Panc1 (cell line): ENCODE measurements at regions not wholly inside any gene's neighbourhood (a gene's known extent, or its start where the extent isn't known, plus 50 kb on each side); places are given as distances from the start of the nearest gene placed in this dataset.

Source experiments
- ATAC-seq: fragments of 200-7000 bp; cut with Tn5 transposase; 2 replicates; pipeline ENCODE4 v1.9.1; 2020; ENCODE audit warnings: mild to moderate bottlenecking, moderate library complexity
- BruUV-seq: library from RNA; stranded (reverse); fragments of 400-500 nt; replicated peaks from 2 replicates; lab custom pipeline; 2021; lab: Mats Ljungman, UMichigan
- CTCF ChIA-PET: fragments of 300-600 bp; sonication (Branson Sonifier 250); formaldehyde crosslinking; loops from one replicate; lab custom pipeline; 2022; ENCODE audit warnings: antibody characterized with exemption; lab: Charles Lee
- POLR2A ChIA-PET: fragments of 300-600 bp; sonication (Branson Sonifier 250); formaldehyde crosslinking; loops from one replicate; lab custom pipeline; 2022; ENCODE audit warnings: antibody characterized with exemption; lab: Charles Lee
- DNase-seq: peaks from one replicate; pipeline ENCODE4 v3.0.0-alpha.2; 2010; ENCODE audit warnings: low read depth, low spot score
- H3K27ac ChIP-seq: 2 replicates; pipeline ENCODE4 v1.5.1; 2011; ENCODE audit warnings: mild to moderate bottlenecking, low read length, inconsistent platforms
- H3K27me3 ChIP-seq: fragments of 200-500 bp; sonication (Bioruptor generic); 2 replicates; pipeline ENCODE4 v1.6.0; 2014; ENCODE audit warnings: low read length, inconsistent platforms; ENCODE audit not compliant: control insufficient read depth, insufficient read depth
- H3K36me3 ChIP-seq: fragments of 200-500 bp; sonication (Bioruptor generic); 2 replicates; pipeline ENCODE4 v1.5.1; 2014; ENCODE audit warnings: inconsistent platforms, mild to moderate bottlenecking, low read length, moderate library complexity; ENCODE audit not compliant: control insufficient read depth, insufficient read depth
- H3K4me1 ChIP-seq: 2 replicates; pipeline ENCODE4 v1.5.1; 2011; ENCODE audit warnings: inconsistent platforms, mild to moderate bottlenecking, low read length, moderate library complexity; ENCODE audit not compliant: control insufficient read depth, insufficient read depth
- H3K4me3 ChIP-seq, 2 experiments: 2 replicates each; pipeline ENCODE4 v1.5.1; 2011 to 2012; ENCODE audit warnings: low read depth in 2 of 2, low read length in 2 of 2, mild to moderate bottlenecking in 2 of 2, inconsistent platforms in 1 of 2, moderate library complexity in 1 of 2
- H3K9me3 ChIP-seq: fragments of 200-500 bp; sonication (Bioruptor generic); 2 replicates; pipeline ENCODE4 v1.5.1; 2014; ENCODE audit warnings: low read depth, mild to moderate bottlenecking, inconsistent platforms, low read length, moderate library complexity; ENCODE audit not compliant: control insufficient read depth, insufficient read depth
- POLR2AphosphoS5 ChIP-seq: IDR thresholded peaks from 2 replicates; pipeline ENCODE4 v1.6.1; 2012; ENCODE audit warnings: mild to moderate bottlenecking, low read depth, low read length, moderate library complexity
- SIN3A ChIP-seq: IDR thresholded peaks from 2 replicates; pipeline ENCODE4 v1.6.1; 2012; ENCODE audit warnings: low read depth, mild to moderate bottlenecking, low read length, moderate library complexity, borderline replicate concordance; ENCODE audit not compliant: insufficient read depth
- TCF7L2 ChIP-seq: IDR thresholded peaks from 2 replicates; pipeline ENCODE4 v1.6.1; 2011; ENCODE audit warnings: mild to moderate bottlenecking, low read depth, low read length, inconsistent platforms
- in situ Hi-C: cut with HindIII; loops from 2 replicates; pipeline ENCODE4 v1.10.0; 2016; ENCODE audit warnings: low sequenced_read_pairs, low pct_unique_long_range_greater_than_20kb
- intact Hi-C: fragments of 100-400 bp; cut with micrococcal nuclease; formaldehyde crosslinking; loops from one replicate; pipeline ENCODE4 v1.10.0; 2022; ENCODE audit not compliant: unreplicated experiment
- TF ChIP-seq, protein P1 (sequence below): fragments of 450-650 bp; IDR thresholded peaks from 2 replicates; pipeline ENCODE4 v1.5.1; 2017; ENCODE audit warnings: mild to moderate bottlenecking
- TF ChIP-seq, protein P2 (sequence below), 2 experiments: IDR thresholded peaks; 2 replicates each; pipeline ENCODE4 v1.6.1; 2011 to 2012; ENCODE audit warnings: low read depth in 2 of 2, control low read depth in 1 of 2, low read length in 1 of 2, mild to moderate bottlenecking in 1 of 2, moderate library complexity in 1 of 2; ENCODE audit not compliant: insufficient read depth in 1 of 2

DNA sequence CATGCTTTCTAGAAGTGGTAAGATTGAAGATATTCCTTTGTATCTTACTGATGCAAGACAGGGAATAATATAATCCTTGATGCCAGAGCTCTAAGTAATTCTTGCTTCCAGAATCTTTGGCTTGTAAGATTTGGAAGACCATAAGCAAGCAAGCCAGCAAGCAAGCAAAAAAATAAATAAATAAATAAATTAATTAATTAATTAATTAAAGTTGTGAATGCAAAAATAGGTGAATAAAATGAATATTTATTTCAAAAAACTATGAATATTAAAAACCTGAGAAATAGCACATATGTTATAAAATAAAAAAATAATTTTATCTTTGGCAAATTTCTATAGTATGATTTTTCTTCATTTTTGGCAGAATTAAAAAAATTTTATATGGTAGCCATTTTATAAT, 750.2 kb upstream of the ARRDC4 start:
- in situ Hi-C loops, result no loop called here
- ChIA-PET POLR2A (no interaction called here), CTCF (no interaction called here)
- no peaks in the 10 kb centered on the region for H3K27me3 ChIP-seq
- BruUV-seq, result no TSS peak
- H3K4me3 ChIP-seq, result no peak overlapping the region
- no peak for DNase-seq
- no peaks in the 10 kb centered on the region for H3K9me3 ChIP-seq
- H3K27ac ChIP-seq, result no peak overlapping the region
- intact Hi-C loops, result no loop called here
- no peaks in the 10 kb centered on the region for H3K4me1 ChIP-seq
- no peak for ATAC-seq
- H3K36me3 ChIP-seq, result no peaks in the 10 kb centered on the region
- no peak for TF ChIP-seq POLR2AphosphoS5
- TF ChIP-seq TCF7L2, result no peak
- TF ChIP-seq, protein P1, sequence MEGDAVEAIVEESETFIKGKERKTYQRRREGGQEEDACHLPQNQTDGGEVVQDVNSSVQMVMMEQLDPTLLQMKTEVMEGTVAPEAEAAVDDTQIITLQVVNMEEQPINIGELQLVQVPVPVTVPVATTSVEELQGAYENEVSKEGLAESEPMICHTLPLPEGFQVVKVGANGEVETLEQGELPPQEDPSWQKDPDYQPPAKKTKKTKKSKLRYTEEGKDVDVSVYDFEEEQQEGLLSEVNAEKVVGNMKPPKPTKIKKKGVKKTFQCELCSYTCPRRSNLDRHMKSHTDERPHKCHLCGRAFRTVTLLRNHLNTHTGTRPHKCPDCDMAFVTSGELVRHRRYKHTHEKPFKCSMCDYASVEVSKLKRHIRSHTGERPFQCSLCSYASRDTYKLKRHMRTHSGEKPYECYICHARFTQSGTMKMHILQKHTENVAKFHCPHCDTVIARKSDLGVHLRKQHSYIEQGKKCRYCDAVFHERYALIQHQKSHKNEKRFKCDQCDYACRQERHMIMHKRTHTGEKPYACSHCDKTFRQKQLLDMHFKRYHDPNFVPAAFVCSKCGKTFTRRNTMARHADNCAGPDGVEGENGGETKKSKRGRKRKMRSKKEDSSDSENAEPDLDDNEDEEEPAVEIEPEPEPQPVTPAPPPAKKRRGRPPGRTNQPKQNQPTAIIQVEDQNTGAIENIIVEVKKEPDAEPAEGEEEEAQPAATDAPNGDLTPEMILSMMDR, result no peak
- TF ChIP-seq, protein P2, sequence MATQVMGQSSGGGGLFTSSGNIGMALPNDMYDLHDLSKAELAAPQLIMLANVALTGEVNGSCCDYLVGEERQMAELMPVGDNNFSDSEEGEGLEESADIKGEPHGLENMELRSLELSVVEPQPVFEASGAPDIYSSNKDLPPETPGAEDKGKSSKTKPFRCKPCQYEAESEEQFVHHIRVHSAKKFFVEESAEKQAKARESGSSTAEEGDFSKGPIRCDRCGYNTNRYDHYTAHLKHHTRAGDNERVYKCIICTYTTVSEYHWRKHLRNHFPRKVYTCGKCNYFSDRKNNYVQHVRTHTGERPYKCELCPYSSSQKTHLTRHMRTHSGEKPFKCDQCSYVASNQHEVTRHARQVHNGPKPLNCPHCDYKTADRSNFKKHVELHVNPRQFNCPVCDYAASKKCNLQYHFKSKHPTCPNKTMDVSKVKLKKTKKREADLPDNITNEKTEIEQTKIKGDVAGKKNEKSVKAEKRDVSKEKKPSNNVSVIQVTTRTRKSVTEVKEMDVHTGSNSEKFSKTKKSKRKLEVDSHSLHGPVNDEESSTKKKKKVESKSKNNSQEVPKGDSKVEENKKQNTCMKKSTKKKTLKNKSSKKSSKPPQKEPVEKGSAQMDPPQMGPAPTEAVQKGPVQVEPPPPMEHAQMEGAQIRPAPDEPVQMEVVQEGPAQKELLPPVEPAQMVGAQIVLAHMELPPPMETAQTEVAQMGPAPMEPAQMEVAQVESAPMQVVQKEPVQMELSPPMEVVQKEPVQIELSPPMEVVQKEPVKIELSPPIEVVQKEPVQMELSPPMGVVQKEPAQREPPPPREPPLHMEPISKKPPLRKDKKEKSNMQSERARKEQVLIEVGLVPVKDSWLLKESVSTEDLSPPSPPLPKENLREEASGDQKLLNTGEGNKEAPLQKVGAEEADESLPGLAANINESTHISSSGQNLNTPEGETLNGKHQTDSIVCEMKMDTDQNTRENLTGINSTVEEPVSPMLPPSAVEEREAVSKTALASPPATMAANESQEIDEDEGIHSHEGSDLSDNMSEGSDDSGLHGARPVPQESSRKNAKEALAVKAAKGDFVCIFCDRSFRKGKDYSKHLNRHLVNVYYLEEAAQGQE (IDR thresholded peaks at IDR 0.05; ENCODE audit: insufficient read depth in 1 of 2, low read depth in 2 of 2, low read length in 1 of 2), result no peak
- no peak for TF ChIP-seq SIN3A

DNA sequence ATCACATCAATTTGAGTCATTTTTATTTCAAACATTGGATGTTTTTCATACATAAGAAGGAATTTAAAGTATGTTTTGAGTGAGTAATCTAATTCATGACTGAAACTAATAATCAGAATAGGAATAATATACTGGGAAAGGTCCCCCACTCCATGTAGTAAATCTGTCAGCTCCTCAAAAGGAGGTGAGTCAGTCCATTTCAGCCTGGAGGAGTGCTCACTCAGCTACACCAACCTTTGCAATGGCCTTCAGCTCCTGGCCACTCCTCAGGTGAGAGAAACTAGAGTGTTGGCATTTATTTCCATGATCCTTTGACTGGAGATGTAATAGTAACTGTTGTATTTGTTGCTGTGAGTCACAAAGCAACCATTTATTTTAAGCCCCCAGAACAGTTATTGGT, 744.9 kb upstream of the ARRDC4 start:
- no peaks in the 10 kb centered on the region for H3K27me3 ChIP-seq
- in situ Hi-C loops (no loop called here), intact Hi-C loops (no loop called here)
- H3K4me3 ChIP-seq, result no peak overlapping the region
- ATAC-seq (no peak), DNase-seq (no peak)
- BruUV-seq, result no TSS peak
- TF ChIP-seq TCF7L2 (no peak), POLR2AphosphoS5 (no peak), SIN3A (no peak)
- TF ChIP-seq, protein P2 (IDR thresholded peaks at IDR 0.05; ENCODE audit: insufficient read depth in 1 of 2, low read depth in 2 of 2, low read length in 1 of 2), result no peak
- TF ChIP-seq, protein P1, result no peak
- no peaks in the 10 kb centered on the region for H3K9me3 ChIP-seq
- H3K4me1 ChIP-seq, result no peaks in the 10 kb centered on the region
- no peaks in the 10 kb centered on the region for H3K36me3 ChIP-seq
- H3K27ac ChIP-seq, result no peak overlapping the region
- ChIA-PET CTCF (no interaction called here), POLR2A (no interaction called here)
